DMS114 treated with DMSO at 0.1 percent for 48 hours (cell line): ENCODE measurements at regions not wholly inside any gene's neighbourhood (a gene's known extent, or its start where the extent isn't known, plus 50 kb on each side); places are given as distances from the start of the nearest gene placed in this dataset.

ENCODE experiments used
- DNase-seq: peaks from one replicate; lab custom pipeline; 2025; ENCODE audit not compliant: unreplicated experiment; lab: John Stamatoyannopoulos, UW

DNA sequence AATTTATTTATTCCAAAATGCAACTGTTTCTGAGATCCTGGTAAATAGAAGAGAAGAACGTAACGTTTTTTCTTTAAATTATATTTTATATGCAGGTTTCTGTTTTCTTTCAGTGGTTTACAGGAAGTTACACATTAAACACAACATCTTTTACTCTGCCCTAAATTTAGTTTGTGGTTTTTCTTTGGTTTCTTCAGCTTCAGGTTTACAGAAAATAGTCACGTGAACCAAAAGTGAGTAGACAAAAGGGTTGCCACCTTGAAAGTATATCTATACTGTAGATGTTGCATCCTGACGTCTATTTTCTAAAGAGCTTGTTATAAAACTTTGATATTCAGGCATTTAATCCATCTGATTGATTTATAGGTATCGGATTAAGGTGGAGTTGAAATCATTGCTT is 1236.6 kb downstream of the MAT2B start:
- DNase-seq = no peak

DNA sequence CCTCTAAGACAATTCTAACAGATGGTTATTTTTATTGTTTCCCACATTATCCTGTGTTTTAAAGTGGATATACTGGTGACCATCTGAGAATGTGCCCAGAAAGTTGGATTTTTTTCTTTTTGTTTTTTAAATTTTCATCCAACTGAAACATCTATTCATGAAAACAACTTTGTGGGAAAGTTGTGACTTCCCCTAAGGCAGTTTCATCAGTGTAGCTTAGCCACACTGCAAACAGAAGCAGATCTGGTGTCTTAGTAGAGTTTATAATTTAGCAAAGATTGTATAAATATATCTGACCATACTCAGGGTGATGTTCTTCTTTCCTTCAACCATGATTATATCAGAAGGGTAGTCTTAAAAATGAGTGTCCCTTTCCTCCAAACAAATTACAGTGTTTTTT is 1241.3 kb downstream of the MAT2B start:
- no peak for DNase-seq

DNA sequence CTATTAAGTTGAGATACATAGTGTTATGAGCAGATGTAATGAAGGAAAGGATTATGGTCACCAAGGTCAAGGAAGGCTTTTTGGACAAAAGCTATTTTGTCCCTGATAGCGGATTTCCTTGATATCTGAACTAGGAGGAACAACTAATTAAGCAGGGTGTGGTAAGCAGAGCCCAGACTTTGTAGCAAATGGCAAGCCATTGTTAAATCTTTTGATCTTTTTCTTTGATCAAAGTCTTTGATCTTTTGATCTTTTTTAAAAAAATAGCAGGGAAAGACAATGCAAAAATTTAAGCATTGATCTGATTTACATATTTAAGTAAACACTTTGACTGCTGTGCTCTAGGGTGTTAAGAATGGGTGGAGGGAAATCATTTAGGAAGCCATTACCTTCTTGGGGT is 1242.0 kb downstream of the MAT2B start:
- DNase-seq = no peak

DNA sequence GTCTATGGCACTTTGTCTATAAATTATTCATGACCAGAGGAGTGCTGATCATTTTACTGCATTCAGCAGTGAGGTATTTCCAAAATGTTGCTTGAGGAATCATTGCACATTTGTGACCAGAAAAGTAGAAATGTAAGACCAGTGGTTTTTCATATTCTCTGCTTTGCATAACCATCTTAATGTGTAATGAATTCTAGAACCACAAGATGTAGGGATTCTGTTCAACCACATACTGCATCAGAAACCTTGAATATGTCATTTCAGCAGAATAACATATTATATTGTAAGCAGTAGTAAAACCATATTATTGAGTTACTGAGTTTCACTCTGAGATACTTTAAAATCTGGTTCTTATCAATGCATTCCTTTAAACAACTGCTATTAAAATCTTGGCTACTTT is 1243.4 kb downstream of the MAT2B start:
- no peak for DNase-seq

DNA sequence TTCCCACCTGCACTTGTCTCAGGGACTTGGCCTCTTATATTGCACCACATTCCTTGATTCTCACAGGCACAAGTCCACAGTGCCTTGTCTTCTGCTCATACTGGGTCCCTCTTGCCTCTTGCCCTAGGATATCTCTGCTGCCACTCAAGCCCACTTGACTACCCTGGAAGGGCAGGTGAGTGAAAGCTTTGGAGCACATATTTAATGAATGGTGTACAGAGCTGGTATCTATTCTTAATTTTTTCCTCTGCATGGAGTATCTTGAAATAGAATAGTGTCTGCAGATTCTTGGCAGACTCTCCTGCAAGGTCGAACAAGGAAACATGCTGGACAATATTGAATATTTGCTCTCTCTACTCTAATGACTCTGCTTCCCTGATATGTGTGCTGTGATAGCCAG is 1248.0 kb downstream of the MAT2B start:
- no peak for DNase-seq

DNA sequence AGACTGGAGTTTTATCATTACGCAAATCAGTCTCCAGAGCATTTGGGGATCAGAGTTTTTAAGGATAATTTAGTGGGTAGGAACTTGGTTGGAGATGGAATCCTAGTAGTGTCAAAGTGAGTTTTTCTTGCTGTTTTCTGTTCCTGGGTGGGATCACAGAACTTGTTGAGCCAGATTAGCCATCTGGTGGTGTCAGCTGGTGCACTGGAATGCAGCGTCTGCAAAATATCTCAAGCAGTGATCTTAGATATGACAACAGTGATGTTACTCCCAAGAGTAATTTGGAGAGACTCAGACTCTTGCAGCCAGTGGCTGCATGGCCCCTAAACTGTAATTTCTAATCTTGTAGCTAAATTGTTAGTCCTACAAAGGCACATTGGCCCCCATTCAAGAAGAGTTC is 1257.8 kb downstream of the MAT2B start:
- DNase-seq = no peak

DNA sequence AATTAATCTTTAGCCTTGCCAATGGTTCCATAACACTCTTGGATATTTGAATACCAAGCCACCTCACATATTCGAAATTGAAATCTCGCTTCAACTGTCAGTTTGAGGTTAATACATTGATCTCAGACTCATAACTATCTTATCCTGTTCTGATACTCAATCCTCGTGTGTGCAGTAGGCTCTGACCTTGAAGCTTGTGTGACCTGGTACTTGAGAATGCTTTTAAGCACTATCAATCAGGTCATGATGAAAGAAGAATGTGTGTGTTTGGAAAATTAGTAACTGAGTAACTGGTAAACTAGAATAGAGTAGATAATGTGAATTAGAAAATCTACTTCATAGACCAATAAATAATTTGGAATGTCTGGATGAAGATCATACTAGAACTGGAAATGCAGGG is 1266.7 kb downstream of the MAT2B start:
- DNase-seq = no peak

DNA sequence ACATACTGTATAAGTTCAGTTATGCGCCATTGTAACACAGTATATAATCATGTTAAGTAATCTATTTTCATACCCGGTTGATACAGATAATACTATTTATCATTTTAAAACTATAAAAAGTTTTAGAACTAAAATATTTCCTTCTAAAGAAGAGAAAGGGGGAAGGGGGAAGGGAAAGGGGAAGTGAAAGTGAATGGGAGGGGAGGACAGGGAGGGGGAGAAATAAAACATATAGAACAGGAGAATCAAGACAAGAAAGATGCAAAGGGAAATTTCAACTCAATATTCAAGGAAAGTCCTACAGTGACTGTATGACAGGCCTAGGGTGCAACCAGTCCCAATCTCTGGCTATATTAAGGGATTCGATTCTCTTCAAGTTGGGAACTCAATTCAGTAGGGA is 1278.8 kb downstream of the MAT2B start:
- DNase-seq = no peak

DNA sequence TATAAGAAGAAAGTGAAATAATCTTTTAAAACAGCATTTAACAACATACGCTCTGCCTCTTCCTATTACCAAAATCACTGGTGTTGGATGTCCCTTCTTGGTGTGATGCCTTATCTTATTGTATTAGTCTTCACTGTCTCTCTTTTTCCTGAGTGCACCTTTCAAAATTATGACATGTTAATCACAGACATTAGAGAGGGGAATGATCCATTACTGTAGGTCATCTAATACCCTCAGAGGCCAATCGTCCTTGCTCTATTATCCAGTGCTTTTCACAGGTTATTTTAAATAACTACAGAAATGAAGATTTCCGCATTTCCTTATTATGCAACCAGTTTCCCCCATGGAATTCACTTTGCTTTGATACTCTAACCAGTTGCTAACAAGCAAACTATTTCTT is 1292.7 kb downstream of the MAT2B start:
- no peak for DNase-seq

DNA sequence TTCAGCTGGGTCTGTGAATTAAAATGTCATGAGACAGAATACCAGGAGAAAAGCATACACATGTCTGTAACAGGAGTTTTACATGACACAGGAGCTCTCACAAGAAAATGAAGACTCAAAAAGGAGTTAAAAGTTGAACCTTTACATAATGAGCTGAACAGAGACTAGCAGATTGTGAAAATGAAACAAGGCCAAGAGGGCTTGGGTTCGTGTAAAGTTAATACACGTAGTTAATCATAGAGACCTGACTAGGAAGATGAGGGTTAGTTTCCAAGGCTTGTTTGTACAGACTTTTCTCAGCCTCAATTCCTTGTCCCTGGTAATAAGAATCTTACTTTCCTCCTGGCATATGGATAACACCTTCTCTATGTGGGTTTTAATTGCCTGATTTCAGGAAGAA is 1294.0 kb downstream of the MAT2B start:
- no peak for DNase-seq

DNA sequence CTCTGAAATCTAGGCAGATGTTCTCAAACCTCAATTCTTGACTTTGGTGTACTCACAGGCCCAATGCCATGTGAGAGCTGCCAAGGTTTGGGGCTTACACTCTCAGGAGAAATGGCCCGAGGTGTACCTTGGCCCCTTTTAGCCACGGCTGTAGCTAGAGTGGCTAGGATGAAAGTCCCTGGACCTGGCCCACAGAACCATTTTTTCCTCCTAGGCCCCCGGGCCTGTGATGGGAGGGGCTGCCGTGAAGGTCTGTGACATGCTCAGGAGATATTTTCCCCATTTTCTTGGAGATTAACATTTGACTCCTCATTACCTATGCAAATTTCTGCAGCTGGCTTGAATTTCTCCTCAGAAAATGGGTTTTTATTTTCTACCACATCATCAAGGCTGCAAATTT is 1296.5 kb downstream of the MAT2B start:
- DNase-seq = no peak

DNA sequence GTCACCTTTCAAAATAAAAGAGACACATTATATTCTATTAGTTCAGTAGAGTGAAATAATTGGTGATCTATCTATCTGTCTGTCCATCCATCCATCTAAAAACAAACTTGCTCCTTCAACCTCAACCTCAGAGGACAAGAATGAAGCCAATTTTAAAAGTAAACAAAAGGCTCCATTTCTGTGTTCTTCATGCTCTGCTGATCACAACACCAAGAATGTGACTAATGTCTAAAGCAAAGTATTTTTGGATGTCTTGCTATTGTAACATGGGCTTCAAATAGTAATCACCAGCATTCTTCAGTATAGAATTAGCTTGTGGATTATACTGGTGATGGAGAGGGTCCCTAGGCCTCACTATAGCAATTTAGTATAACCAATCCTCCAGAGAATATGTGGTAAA is 1304.4 kb downstream of the MAT2B start:
- DNase-seq = no peak

DNA sequence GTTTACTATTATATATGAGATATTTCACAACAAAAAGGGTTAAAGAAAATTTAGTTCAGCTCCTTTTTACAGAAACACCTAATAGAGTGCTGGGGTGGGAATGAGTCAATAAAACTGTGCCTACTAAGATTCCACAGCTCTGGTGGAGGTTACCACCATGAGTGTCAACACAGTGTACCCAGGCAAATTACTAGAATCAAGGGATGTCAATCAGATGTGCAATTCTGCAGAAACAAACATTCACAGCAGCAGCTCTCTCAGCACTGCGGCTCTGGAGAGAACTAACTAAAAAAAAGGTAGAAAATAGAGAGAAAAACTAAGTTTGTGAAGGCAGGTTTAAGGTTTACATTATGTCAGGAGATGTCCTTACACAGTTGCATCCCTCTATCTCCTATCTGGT is 1313.0 kb downstream of the MAT2B start:
- no peak for DNase-seq

DNA sequence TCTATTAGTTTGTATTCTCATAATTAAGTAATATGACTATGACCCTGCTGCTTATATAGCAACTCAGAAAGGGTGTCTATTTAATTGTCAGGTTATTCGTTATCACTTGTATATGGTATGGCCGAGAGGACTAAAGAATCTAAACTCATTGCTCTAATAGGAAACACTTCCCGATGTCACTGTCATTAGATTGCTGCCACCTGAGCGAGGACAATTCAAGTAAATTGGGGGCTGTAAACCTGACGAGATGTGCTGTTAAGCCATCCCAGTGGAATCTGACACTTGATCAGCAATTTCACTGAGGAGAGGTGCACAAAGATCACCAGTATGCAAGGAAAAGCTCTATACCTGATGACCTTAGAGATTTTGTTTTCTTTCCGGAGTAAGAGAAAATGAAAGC is 1319.3 kb downstream of the MAT2B start:
- no peak for DNase-seq

DNA sequence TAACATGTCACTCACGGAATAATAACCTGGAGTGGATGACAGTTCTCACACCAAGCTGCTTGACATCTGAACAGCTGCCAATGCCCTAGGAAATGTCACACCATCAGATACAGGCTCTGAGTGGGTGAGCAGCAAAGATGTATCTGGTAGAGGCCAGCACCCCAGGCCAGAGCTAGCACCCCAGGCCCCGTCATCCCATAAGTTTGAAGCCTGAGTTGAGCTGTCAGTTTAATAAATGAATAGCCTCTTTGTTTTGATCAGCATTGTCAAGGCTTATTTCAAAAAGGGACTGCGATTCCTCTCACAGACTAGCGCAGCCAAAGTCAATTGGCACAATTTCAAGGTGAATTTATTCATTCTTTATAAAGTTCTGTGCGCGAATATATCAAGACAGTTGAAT is 1327.1 kb downstream of the MAT2B start:
- no peak for DNase-seq

DNA sequence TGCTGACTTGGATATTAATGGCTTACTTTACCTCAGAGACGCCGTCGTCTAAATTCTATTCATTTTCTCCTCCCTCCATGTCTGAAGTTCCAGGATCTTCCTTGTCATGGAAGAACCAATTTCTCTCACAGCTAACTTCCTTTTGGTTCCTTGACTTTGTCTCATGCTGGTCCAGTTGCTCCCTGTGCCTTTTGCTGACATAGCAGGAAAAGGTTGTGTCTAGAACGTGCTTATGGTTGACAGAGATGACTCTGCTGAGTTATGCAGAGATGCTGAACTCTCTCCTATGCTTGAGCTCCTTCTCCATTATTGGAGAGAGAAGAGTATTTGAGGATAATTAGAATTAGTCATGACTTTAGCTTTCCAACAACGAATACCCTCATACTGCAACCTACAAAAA is 1338.9 kb downstream of the MAT2B start:
- no peak for DNase-seq

DNA sequence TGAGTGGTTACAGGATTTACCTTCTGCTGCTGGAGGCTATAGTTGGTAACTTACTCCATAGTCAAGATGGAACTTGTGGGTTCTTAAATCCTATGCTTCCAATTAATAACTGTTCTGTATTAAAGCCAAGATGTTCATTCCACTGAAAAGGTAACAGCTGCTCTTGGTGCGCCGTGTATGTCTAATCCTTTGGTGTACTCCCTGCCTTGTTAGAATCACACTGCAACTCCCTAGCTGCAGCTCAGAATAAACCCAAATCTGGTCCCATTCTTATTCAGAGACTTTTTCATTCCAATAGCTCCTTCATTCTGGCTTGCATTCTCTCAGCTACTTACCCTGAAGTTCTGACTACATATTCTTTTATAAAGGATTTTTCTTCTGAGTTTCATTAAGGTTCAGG is 1355.5 kb downstream of the MAT2B start:
- no peak for DNase-seq

DNA sequence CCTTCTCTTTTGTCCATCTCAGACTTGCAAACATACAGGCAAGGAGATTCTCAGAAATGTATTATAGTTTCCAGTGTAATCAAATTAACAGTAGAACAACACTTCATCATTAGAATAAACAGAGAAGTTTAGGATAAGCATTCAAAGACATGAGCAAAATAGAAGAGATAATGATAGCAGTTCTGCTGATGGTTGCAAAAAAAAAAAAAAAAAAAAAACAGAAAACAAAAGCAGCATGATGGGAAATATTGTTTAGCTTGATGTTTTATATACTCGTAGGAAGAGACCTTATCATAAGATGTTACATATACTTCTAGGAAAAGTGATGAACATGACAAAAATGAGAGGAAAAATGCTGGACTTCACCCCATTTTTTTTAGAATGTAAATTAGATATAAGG is 1356.2 kb downstream of the MAT2B start:
- no peak for DNase-seq

DNA sequence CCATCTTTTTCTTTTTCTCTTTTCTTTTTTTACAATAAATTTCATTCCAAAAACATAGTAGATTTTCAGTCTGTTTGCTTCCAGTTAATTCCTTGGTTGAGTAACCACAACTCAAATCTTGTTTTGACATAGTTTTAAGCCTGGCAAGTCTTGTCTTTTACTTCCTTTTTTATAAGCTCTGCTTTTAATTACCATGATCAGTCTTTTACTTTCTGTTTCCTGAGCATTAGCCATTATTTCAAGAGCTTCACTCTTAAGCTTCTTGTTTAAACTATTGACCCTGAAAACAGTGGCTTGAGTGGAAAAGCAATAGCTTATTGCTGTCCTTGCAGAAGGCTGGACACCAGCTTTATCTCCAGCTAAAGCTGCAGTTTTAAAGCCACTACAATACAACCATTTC is 1363.3 kb downstream of the MAT2B start:
- DNase-seq = no peak

DNA sequence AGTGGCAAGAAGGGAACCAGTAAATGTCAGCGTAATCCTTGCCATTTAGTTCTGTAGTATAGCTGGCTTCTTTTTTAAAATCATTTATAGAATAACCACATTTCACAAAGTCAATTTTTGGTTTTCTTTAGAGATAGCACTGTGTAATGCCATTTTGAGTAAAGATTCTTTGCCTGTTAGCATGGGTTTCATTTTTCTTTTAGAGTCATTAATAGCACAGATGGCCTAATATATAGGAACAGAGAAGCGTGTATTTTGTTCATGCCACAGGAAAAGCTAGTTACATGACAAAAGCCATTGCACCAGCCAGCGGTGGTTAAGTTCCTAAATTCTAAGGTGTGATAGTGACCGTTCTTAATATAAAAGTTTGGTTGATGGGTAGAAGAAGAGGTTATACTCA is 1363.9 kb downstream of the MAT2B start:
- DNase-seq = no peak

DNA sequence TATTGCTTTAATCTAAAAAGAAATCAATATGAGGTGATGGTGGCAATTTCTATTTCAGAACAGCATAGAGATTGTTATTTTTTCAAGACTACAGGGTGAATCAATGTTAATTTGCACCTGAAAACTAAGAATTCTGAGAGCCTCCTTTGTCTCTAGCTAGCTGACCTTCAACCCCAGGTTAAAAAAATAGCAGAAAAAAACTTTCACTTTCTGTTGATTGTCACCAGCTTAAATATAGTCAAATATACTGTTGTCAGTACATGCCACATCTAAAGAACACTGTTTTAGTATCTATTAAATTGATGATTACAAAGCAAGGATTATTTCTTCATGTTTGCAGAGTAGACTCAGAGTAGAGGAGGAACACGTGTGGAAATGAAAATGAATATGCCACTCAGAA is 1371.4 kb downstream of the MAT2B start:
- no peak for DNase-seq

DNA sequence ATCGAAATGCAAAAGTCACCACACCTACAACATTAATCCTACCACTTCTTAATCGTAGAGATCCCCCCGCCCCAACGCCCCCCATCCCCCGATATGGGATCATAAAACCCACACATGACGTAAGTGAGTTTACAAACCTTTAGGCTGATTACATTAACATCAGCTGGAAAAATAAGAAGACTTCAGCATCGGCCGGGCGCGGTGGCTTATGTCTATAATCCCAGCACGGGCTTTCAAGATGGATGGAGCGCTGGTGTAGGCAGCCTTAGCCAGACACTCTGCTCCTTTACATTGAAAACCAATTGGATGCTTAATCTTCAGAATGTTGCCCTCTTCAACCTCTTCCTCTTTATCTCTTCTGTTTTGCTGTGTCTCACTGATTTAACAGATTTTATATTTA is 1376.0 kb downstream of the MAT2B start:
- DNase-seq = no peak

DNA sequence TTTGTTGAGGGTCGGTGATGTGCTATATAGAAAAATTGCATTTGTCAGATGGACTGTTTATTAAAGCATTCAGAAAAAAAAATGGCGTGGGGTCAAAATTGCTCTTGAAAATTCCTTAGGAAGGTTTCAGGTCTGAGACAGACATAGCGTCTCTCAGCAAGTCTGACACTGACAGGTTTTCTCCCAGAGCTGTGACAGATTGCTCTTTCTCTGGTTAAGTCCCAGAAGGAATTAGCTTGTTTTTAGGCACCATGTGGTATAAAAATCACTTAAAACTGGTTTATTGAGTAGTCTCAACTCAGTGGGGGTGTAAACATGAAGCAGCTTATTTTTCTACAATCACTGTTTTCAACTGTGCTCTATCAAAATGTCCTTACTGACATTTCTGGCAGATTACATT is 1379.8 kb downstream of the MAT2B start:
- no peak for DNase-seq

DNA sequence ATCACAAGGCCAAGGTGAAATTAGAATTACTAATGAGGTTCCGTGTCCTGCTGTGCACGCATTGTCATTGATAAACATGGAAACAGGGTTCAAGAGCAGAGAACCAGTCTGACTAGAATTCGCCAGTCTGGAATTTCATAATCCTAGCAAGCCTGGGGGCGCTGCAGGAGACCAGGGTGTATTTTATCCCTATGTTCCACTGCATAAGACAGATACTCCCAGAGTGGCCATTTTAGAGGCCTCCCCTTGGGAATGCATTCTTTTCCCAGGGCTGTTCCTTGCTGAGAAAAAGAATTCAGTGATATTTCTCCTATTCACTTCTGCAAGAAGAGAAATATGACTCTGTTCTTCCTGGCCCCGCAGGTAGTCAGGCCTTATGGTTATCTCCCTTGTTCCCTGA is 1387.7 kb downstream of the MAT2B start:
- DNase-seq = no peak
